Fibroblast of the aortic adventitia (primary cell): ENCODE measurements at regions not wholly inside any gene's neighbourhood (a gene's known extent, or its start where the extent isn't known, plus 50 kb on each side); places are given as distances from the start of the nearest gene placed in this dataset.
"Not testable (repeated sequence)": the region's sequence is repeated elsewhere in the genome, so short reads cannot be mapped to it uniquely, and the experiment has no call there.

ENCODE experiments used
- DNase-seq: peaks from one replicate; pipeline ENCODE4 v3.0.0-alpha.2; 2010; ENCODE audit warnings: low read depth
- H3K4me3 ChIP-seq: 2 replicates; pipeline ENCODE4 v1.5.1; 2011; ENCODE audit warnings: low read depth, mild to moderate bottlenecking, control low read depth, low read length, moderate library complexity
- CTCF ChIP-seq: IDR thresholded peaks from 2 replicates; pipeline ENCODE4 v1.5.1; 2011; ENCODE audit warnings: mild to moderate bottlenecking, low read length, control low read depth, inconsistent platforms; ENCODE audit not compliant: insufficient read depth

DNA sequence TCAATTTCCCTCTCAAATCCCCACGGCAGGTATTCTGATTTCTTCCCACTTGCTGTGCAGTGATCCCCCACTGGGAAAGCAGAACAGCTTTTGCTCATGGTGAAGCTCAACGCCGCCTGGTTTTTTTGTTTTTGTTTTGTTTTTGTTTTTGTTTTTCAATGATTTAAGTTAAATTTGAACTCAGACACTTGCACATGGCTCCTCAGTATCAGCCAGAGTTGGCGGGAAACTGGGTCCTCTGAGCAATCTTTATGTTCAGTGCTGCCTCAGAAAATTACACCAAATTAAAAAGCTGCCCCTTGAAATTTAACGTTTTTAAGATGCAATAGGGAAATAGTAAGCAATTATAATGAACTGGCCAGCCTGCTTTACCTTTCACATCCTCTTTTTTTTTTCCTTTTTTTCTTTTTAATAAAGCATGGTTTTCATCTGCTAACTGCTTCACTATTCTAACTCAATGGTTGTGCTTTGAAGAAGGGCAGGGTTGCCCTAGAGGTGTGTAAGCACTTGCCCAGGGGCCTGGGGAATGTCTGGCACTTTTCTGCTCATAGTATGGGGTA lies 277.0 kb upstream of the HNRNPA3 start:
- no peak for TF ChIP-seq CTCF
- no peak for DNase-seq

GRCh38 chr2:176936410-176936809 lies 276.2 kb upstream of the HNRNPA3 start:
- no peak overlapping the region for H3K4me3 ChIP-seq
- DNase-seq: no peak
- TF ChIP-seq CTCF: no peak

More for the DNA sequence above, 277.0 kb upstream of the HNRNPA3 start:
- H3K4me3 ChIP-seq: no peak overlapping the region

DNA sequence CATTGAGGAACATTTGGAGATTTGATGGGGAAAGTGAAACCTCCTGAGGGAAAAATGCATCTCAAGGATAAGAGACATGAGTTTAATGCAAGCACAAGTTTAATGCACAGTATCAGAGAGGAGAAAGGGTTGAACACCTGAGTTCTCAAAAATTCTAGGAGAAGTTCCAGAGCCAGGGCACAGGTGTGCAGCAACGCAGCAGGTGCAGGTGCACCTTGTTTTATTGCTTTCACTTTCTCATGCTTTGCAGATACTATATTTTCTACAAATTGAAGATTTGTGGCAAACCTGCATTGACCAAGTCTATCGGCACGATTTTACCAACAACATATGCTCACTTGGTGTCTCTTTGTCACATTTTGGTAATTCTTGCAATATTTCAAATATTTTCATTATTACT lies 267.6 kb upstream of the HNRNPA3 start:
- no peak overlapping the region for H3K4me3 ChIP-seq
- no peak for TF ChIP-seq CTCF
- DNase-seq: no peak

DNA sequence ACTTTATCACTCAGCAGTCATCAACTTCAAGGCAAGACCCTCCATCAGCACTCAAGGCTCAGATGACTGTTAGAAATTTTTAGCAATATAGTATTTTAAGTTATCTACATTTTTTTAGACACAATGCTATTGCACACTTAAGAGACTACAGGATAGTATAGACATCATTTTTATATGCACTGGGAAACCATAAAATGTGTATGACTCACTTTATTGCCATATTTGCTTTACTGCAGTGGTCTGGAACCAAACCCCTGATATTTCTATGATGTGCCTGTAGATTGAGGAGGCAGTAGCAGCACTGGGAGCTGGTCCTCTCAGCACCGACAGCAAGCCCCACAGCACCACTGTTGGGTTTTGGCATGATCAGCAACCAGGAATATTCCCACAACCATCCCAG lies 264.8 kb upstream of the HNRNPA3 start:
- no peak for DNase-seq

GRCh38 chr2:176951218-176951617 lies 261.4 kb upstream of the HNRNPA3 start:
- not testable (repeated sequence) for DNase-seq

More for the DNA sequence above, 264.8 kb upstream of the HNRNPA3 start:
- no peak overlapping the region for H3K4me3 ChIP-seq
- TF ChIP-seq CTCF: no peak

DNA sequence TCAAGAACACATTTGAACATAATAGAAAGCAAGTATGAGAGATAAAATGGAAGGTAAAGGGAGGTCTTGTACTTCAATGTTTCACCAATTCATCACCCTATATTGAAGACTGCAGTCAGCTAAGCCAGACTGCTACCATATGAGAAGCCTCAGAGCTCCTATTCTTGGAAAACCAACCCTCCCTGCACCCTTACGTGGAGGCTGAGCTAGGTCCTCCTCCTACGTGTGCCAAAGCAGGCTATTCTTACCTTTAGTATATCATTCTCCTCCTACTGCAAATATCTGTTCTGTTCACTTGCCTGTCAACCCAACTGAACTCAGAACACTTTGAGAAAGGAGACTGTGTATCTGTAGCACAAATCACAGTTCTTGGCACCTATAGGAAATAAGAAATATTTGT lies 255.8 kb upstream of the HNRNPA3 start:
- DNase-seq: no peak
- TF ChIP-seq CTCF: no peak

More at GRCh38 chr2:176951218-176951617, 261.4 kb upstream of the HNRNPA3 start:
- H3K4me3 ChIP-seq: not testable (repeated sequence)

GRCh38 chr2:176959614-176960013 lies 253.0 kb upstream of the HNRNPA3 start:
- TF ChIP-seq CTCF: no peak
- H3K4me3 ChIP-seq: no peak overlapping the region
- no peak for DNase-seq

More for the DNA sequence above, 255.8 kb upstream of the HNRNPA3 start:
- H3K4me3 ChIP-seq: no peak overlapping the region
